IMR-90 (cell line): ENCODE measurements at regions not wholly inside any gene's neighbourhood (a gene's known extent, or its start where the extent isn't known, plus 50 kb on each side); places are given as distances from the start of the nearest gene placed in this dataset.

Experiments used
- ATAC-seq: fragments of 200-7000 bp; cut with Tn5 transposase; 2 replicates; pipeline ENCODE4 v1.9.1; 2020; ENCODE audit warnings: low read depth, mild to moderate bottlenecking, moderate library complexity
- BruUV-seq: library from RNA; stranded (reverse); fragments of 400-500 nt; replicated peaks from 2 replicates; lab custom pipeline; 2021; lab: Mats Ljungman, UMichigan
- CTCF ChIA-PET: fragments of 300-600 bp; formaldehyde crosslinking; extraction: SDS; loops from one replicate; lab custom pipeline; 2021; ENCODE audit warnings: antibody characterized with exemption; lab: Yijun Ruan, JAX
- POLR2A ChIA-PET: fragments of 300-600 bp; sonication (Branson Sonifier 250); formaldehyde crosslinking; loops from one replicate; lab custom pipeline; 2022; ENCODE audit warnings: antibody characterized with exemption; ENCODE audit not compliant: unreplicated experiment; lab: Charles Lee
- DNase-seq: peaks from one replicate; pipeline ENCODE4 v3.0.0; 2013
- H2AFZ ChIP-seq: replicated peaks from 2 replicates; pipeline ENCODE3; 2013; ENCODE audit warnings: low read length, mild to moderate bottlenecking; ENCODE audit not compliant: poor library complexity
- H2AK5ac ChIP-seq: 2 replicates; pipeline ENCODE4 v1.6.1; 2013; ENCODE audit warnings: low read depth, low read length, inconsistent platforms
- H2AK9ac ChIP-seq: replicated peaks from 2 replicates; pipeline ENCODE3; 2013; ENCODE audit warnings: mild to moderate bottlenecking, low read depth, low read length, moderate library complexity; ENCODE audit not compliant: poor library complexity
- H2BK120ac ChIP-seq: 2 replicates; pipeline ENCODE4 v1.6.1; 2013; ENCODE audit warnings: low read depth, low read length, inconsistent platforms
- H2BK15ac ChIP-seq: 3 replicates; pipeline ENCODE4 v1.6.1; 2013; ENCODE audit warnings: low read depth, low read length, inconsistent platforms
- H2BK20ac ChIP-seq: 2 replicates; pipeline ENCODE4 v1.6.1; 2013; ENCODE audit warnings: low read depth, mild to moderate bottlenecking, inconsistent platforms, low read length, moderate library complexity
- H2BK5ac ChIP-seq: 2 replicates; pipeline ENCODE4 v1.6.1; 2013; ENCODE audit warnings: mild to moderate bottlenecking, low read depth, low read length, inconsistent platforms; ENCODE audit not compliant: poor library complexity, severe bottlenecking
- H3K14ac ChIP-seq: replicated peaks from 2 replicates; pipeline ENCODE4 v1.6.1; 2013; ENCODE audit warnings: low read depth, low read length, inconsistent platforms
- H3K18ac ChIP-seq: 2 replicates; pipeline ENCODE4 v1.6.1; 2013; ENCODE audit warnings: low read depth, low read length, control low read depth
- H3K23ac ChIP-seq: 2 replicates; pipeline ENCODE4 v1.6.1; 2013; ENCODE audit warnings: low read depth, low read length, inconsistent platforms
- H3K27ac ChIP-seq: 2 replicates; pipeline ENCODE4 v1.5.1; 2013; ENCODE audit warnings: mild to moderate bottlenecking, control low read depth, low read length; ENCODE audit not compliant: insufficient read depth
- H3K27me3 ChIP-seq: 2 replicates; pipeline ENCODE4 v1.6.1; 2013; ENCODE audit warnings: low read length; ENCODE audit not compliant: control insufficient read depth, insufficient read depth
- H3K36me3 ChIP-seq: 2 replicates; pipeline ENCODE4 v1.6.1; 2013; ENCODE audit warnings: low read length, mixed read lengths; ENCODE audit not compliant: control insufficient read depth, insufficient read depth
- H3K4ac ChIP-seq: 2 replicates; pipeline ENCODE4 v1.6.1; 2013; ENCODE audit warnings: low read depth, low read length, inconsistent platforms
- H3K4me1 ChIP-seq: 2 replicates; pipeline ENCODE4 v1.6.1; 2013; ENCODE audit warnings: low read length, mixed read lengths; ENCODE audit not compliant: control insufficient read depth, insufficient read depth
- H3K4me2 ChIP-seq: 2 replicates; pipeline ENCODE4 v1.6.1; 2013; ENCODE audit warnings: low read depth, mild to moderate bottlenecking, control low read depth, low read length, moderate library complexity
- H3K4me3 ChIP-seq: 2 replicates; pipeline ENCODE4 v1.5.1; 2013; ENCODE audit warnings: low read depth, mild to moderate bottlenecking, control low read depth, low read length, moderate library complexity; ENCODE audit not compliant: insufficient read depth
- H3K56ac ChIP-seq: 2 replicates; pipeline ENCODE4 v1.6.1; 2013; ENCODE audit warnings: low read length, inconsistent platforms; ENCODE audit not compliant: insufficient read depth; ENCODE audit errors: extremely low read depth
- H3K79me1 ChIP-seq, 2 experiments: 2 replicates each; pipeline ENCODE4 v1.6.1; 2013; ENCODE audit warnings: low read length in 2 of 2, inconsistent platforms in 1 of 2, low read depth in 1 of 2
- H3K9ac ChIP-seq: 2 replicates; pipeline ENCODE4 v1.6.1; 2013; ENCODE audit warnings: low read depth, low read length, control low read depth
- H3K9me1 ChIP-seq: 2 replicates; pipeline ENCODE4 v1.6.1; 2013; ENCODE audit warnings: low read length, inconsistent platforms; ENCODE audit not compliant: insufficient read depth
- H3K9me3 ChIP-seq: 2 replicates; pipeline ENCODE4 v1.6.1; 2013; ENCODE audit warnings: low read length; ENCODE audit not compliant: control insufficient read depth, insufficient read depth
- H4K20me1 ChIP-seq: 2 replicates; pipeline ENCODE4 v1.6.1; 2013; ENCODE audit warnings: low read length, inconsistent platforms; ENCODE audit not compliant: insufficient read depth
- H4K5ac ChIP-seq: 2 replicates; pipeline ENCODE4 v1.6.1; 2013; ENCODE audit warnings: mild to moderate bottlenecking, low read depth, low read length, control low read depth
- H4K8ac ChIP-seq, 2 experiments: 2 replicates each; pipeline ENCODE4 v1.6.1; 2013; ENCODE audit warnings: low read depth in 2 of 2, low read length in 2 of 2, control low read depth in 1 of 2, inconsistent platforms in 1 of 2
- H4K91ac ChIP-seq: 2 replicates; pipeline ENCODE4 v1.6.1; 2013; ENCODE audit warnings: low read depth, low read length, inconsistent platforms; ENCODE audit not compliant: insufficient read depth
- BHLHE40 ChIP-seq: fragments of 150-350 bp; IDR thresholded peaks from 2 replicates; pipeline ENCODE4 v1.6.1; 2016; ENCODE audit warnings: mild to moderate bottlenecking, low read depth, low read length
- POLR2A ChIP-seq: IDR thresholded peaks from 2 replicates; pipeline ENCODE4 v1.6.1; 2012; ENCODE audit warnings: mild to moderate bottlenecking, low read depth, low read length
- RAD21 ChIP-seq: IDR thresholded peaks from 2 replicates; pipeline ENCODE4 v1.6.1; 2012; ENCODE audit warnings: low read length, improper control_type of control experiment
- WGBS, 2 experiments: methylation state at CpG; one replicate each; pipeline versions ENCODE4 v1.1.5 to v1.1.7; 2013; ENCODE audit warnings: missing lambda C conversion rate in 2 of 2; ENCODE audit not compliant: insufficient read length in 1 of 2; ENCODE audit errors: extremely low coverage in 2 of 2; 5-methylcytosine and 5-hydroxymethylcytosine counted together
- dilution Hi-C: fragments of 300-500 bp; cut with HindIII; formaldehyde crosslinking; loops from one replicate; pipeline ENCODE4 v1.14.3; 2018; ENCODE audit warnings: low sequenced_read_pairs; ENCODE audit not compliant: unreplicated experiment
- in situ Hi-C: fragments of 300-500 bp; cut with MboI; formaldehyde crosslinking; loops from 3 replicates; pipeline ENCODE4 v1.14.3; 2019; ENCODE audit warnings: low sequenced_read_pairs, inconsistent platforms, mixed read lengths
- intact Hi-C: fragments of 100-400 bp; cut with micrococcal nuclease; formaldehyde crosslinking; loops from 2 replicates; pipeline ENCODE4 v1.10.0; 2022
- TF ChIP-seq, protein P1 (sequence below): fragments of 150-350 bp; IDR thresholded peaks from 2 replicates; pipeline ENCODE4 v1.6.1; 2017; ENCODE audit warnings: mild to moderate bottlenecking, antibody characterized with exemption, low read length, low read depth

DNA sequence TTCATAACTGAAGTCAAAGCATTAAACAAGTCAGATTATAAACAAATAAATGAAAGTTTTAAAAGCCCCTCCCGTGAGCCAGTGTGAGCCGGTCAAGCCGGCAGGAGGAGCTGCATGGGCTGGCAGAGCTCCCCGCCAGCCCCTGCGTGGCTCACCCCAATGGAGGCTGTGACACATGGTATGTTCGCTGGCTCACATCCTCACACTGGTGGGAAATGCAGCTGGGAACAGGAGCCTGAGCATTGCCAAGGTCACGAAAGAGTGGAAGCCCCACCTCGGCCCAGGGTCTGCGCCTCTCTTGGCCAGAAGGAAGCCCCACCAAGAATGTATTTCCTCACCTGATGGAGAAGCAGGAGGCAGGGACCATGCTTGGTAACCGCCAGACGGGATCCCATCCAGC lies 261.7 kb upstream of the TCERG1L start:
- no peak overlapping the region for H2BK15ac ChIP-seq
- H3K79me1 ChIP-seq, result no peaks in the 10 kb centered on the region
- no peak overlapping the region for H3K23ac ChIP-seq
- H3K18ac ChIP-seq, result no peak overlapping the region
- no peaks in the 10 kb centered on the region for H4K20me1 ChIP-seq
- no peak overlapping the region for H3K27ac ChIP-seq
- no peak overlapping the region for H3K4me3 ChIP-seq
- H3K4me1 ChIP-seq, result no peaks in the 10 kb centered on the region
- no TSS peak for BruUV-seq
- H3K27me3 ChIP-seq, result no peaks in the 10 kb centered on the region
- DNase-seq (no peak), ATAC-seq (no peak)
- no peak overlapping the region for H2BK5ac ChIP-seq
- H2BK20ac ChIP-seq, result no peak overlapping the region
- H3K4me2 ChIP-seq, result no peak overlapping the region
- POLR2A ChIA-PET, result no interaction called here
- no peak overlapping the region for H2BK120ac ChIP-seq
- H2AK9ac ChIP-seq, result no peak overlapping the region
- H3K56ac ChIP-seq, result no peak overlapping the region
- no peak overlapping the region for H3K4ac ChIP-seq
- no peaks in the 10 kb centered on the region for H3K9me1 ChIP-seq
- peaks cover 57% of the 10 kb centered on the region for H3K9me3 ChIP-seq
- in situ Hi-C loops (no loop called here), intact Hi-C loops (no loop called here), dilution Hi-C loops (no loop called here)
- no peaks in the 10 kb centered on the region for H3K36me3 ChIP-seq
- no peak overlapping the region for H3K14ac ChIP-seq
- 29% methylated on average over 5 of the region's 11 CpGs; no CpG with 5 or more reads in 1 of the 2 experiments for WGBS, 2 experiments
- no peak overlapping the region for H2AFZ ChIP-seq
- no peak overlapping the region for H4K5ac ChIP-seq
- TF ChIP-seq POLR2A (no peak), BHLHE40 (no peak), RAD21 (no peak)
- TF ChIP-seq, protein P1, sequence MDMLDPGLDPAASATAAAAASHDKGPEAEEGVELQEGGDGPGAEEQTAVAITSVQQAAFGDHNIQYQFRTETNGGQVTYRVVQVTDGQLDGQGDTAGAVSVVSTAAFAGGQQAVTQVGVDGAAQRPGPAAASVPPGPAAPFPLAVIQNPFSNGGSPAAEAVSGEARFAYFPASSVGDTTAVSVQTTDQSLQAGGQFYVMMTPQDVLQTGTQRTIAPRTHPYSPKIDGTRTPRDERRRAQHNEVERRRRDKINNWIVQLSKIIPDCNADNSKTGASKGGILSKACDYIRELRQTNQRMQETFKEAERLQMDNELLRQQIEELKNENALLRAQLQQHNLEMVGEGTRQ, result no peak
- H2AK5ac ChIP-seq, result no peak overlapping the region
- CTCF ChIA-PET, result no interaction called here
- H4K8ac ChIP-seq, result no peak overlapping the region
- H3K9ac ChIP-seq, result no peak overlapping the region
- H4K91ac ChIP-seq, result no peak overlapping the region
